Thyroid gland (tissue), 4 donors: ENCODE measurements at regions not wholly inside any gene's neighbourhood (a gene's known extent, or its start where the extent isn't known, plus 50 kb on each side); places are given as distances from the start of the nearest gene placed in this dataset.

Experiments
- DNase-seq, 2 donors: peaks; one replicate each; pipeline ENCODE4 v3.0.0-alpha.2; 2019
- H3K27ac ChIP-seq, 3 donors: fragments of 200-600 bp; sonication (generic); 1 replicate in 2 of 3; 2 replicates in 1 of 3; pipeline ENCODE4 v1.5.1; 2016 to 2019; ENCODE audit warnings: mild to moderate bottlenecking in 1 of 3, moderate library complexity in 1 of 3
- H3K27me3 ChIP-seq: fragments of 200-600 bp; sonication (generic); one replicate; pipeline ENCODE4 v1.5.1; 2019
- H3K36me3 ChIP-seq, 2 donors: fragments of 200-600 bp; sonication (generic); one replicate each; pipeline ENCODE4 v1.5.1; 2016 to 2019
- H3K4me1 ChIP-seq, 2 donors: fragments of 200-600 bp; sonication (generic); one replicate each; pipeline ENCODE4 v1.5.1; 2017 to 2019
- H3K4me3 ChIP-seq, 3 donors: fragments of 200-600 bp; sonication (generic); replicated peaks in 1 of 3; 1 replicate in 2 of 3; 2 replicates in 1 of 3; pipeline ENCODE4 v1.5.1; 2016; ENCODE audit warnings: mild to moderate bottlenecking in 1 of 3
- H3K9me3 ChIP-seq: fragments of 200-600 bp; sonication (generic); one replicate; pipeline ENCODE4 v1.5.1; 2017
- POLR2A ChIP-seq, 2 donors: fragments of 450-650 bp; IDR thresholded peaks; one replicate each; pipeline ENCODE4 v1.6.1; 2017; ENCODE audit warnings: antibody characterized with exemption in 2 of 2, mild to moderate bottlenecking in 2 of 2, moderate library complexity in 1 of 2
- WGBS, 2 donors: methylation state at CpG; one replicate each; pipeline ENCODE4 v1.1.5; 2017; 5-methylcytosine and 5-hydroxymethylcytosine counted together
- intact Hi-C: fragments of 100-400 bp; cut with DNase I; formaldehyde crosslinking; loops from one replicate; pipeline ENCODE4 v1.15.1; 2023
- TF ChIP-seq, protein P1 (sequence below), 6 experiments: fragments of 200-600 bp in 3 of 6; fragments of 450-650 bp in 3 of 6; sonication (generic) in 3 of 6; IDR thresholded peaks; one replicate each; pipeline ENCODE4 v1.5.1; 2016 to 2019; ENCODE audit warnings: antibody characterized with exemption in 6 of 6, mild to moderate bottlenecking in 2 of 6, inconsistent platforms in 1 of 6, moderate library complexity in 1 of 6

GRCh38 chr2:33728106-33728505 is 129.0 kb upstream of the FAM98A start:
- intact Hi-C loops = no loop called here
- TF ChIP-seq, protein P1, sequence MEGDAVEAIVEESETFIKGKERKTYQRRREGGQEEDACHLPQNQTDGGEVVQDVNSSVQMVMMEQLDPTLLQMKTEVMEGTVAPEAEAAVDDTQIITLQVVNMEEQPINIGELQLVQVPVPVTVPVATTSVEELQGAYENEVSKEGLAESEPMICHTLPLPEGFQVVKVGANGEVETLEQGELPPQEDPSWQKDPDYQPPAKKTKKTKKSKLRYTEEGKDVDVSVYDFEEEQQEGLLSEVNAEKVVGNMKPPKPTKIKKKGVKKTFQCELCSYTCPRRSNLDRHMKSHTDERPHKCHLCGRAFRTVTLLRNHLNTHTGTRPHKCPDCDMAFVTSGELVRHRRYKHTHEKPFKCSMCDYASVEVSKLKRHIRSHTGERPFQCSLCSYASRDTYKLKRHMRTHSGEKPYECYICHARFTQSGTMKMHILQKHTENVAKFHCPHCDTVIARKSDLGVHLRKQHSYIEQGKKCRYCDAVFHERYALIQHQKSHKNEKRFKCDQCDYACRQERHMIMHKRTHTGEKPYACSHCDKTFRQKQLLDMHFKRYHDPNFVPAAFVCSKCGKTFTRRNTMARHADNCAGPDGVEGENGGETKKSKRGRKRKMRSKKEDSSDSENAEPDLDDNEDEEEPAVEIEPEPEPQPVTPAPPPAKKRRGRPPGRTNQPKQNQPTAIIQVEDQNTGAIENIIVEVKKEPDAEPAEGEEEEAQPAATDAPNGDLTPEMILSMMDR (IDR thresholded peaks at IDR 0.05) = no peak
- no peak for TF ChIP-seq POLR2A (IDR thresholded peaks at IDR 0.05)
- Histone ChIP-seq H3K36me3 (no peaks in the 10 kb centered on the region), H3K9me3 (no peaks in the 10 kb centered on the region), H3K4me1 (no peaks in the 10 kb centered on the region), H3K27me3 (no peaks in the 10 kb centered on the region), H3K4me3 (no peak overlapping the region), H3K27ac (no peak overlapping the region)
- WGBS, 2 donors = 91 to 98% methylated on average over 7 to 13 of the region's 14 CpGs
- DNase-seq = no peak

- Histone ChIP-seq H3K27ac (no peak overlapping the region), H3K27me3 (no peaks in the 10 kb centered on the region), H3K4me1 (no peaks in the 10 kb centered on the region), H3K36me3 (no peaks in the 10 kb centered on the region), H3K4me3 (no peak overlapping the region), H3K9me3 (no peaks in the 10 kb centered on the region)
- intact Hi-C loops = no loop called here
- WGBS, 2 donors = 91 to 96% methylated on average over 39 to 41 of the region's 41 CpGs
- TF ChIP-seq POLR2A (IDR thresholded peaks at IDR 0.05) = no peak
- TF ChIP-seq, protein P1 (IDR thresholded peaks at IDR 0.05) = no peak
- DNase-seq = no peak
These were observed 128.4 kb upstream of the FAM98A start for GRCh38 chr2:33727361-33728032.

- no peak for TF ChIP-seq POLR2A (IDR thresholded peaks at IDR 0.05)
- TF ChIP-seq, protein P1 (IDR thresholded peaks at IDR 0.05) = no peak
- Histone ChIP-seq H3K4me1 (no peaks in the 10 kb centered on the region), H3K27me3 (no peaks in the 10 kb centered on the region), H3K9me3 (no peaks in the 10 kb centered on the region), H3K27ac (no peak overlapping the region), H3K36me3 (no peaks in the 10 kb centered on the region), H3K4me3 (no peak overlapping the region)
- no peak for DNase-seq
- 78 to 80% methylated on average over 8 of the region's 8 CpGs for WGBS, 2 donors
- intact Hi-C loops = no loop called here
These were observed 127.3 kb upstream of the FAM98A start for GRCh38 chr2:33726415-33726814.

DNA sequence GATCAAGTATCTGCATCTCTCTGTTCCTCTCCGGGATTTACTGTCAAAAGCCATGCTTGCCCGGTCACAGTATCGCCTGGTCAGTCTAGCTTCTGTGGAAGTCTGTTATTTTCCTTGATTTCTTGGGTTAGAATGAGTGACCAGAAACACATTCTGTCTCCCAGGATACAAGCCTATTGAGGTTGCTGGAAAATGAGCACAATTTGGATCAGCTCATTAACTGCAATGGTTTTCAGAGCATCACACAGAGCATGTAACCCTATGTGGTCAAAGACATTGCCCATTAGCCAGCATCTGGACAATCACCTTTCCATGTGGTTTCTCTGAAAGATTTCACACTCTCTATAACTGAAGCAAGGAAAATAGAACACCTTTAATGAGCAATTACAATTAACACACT is 124.2 kb upstream of the FAM98A start:
- no peak for TF ChIP-seq POLR2A (IDR thresholded peaks at IDR 0.05)
- TF ChIP-seq, protein P1 (IDR thresholded peaks at IDR 0.05) = no peak
- Histone ChIP-seq H3K36me3 (no peaks in the 10 kb centered on the region), H3K4me1 (no peaks in the 10 kb centered on the region), H3K27ac (no peak overlapping the region), H3K4me3 (no peak overlapping the region), H3K9me3 (no peaks in the 10 kb centered on the region), H3K27me3 (no peaks in the 10 kb centered on the region)
- intact Hi-C loops = no loop called here
- WGBS, 2 donors = 54 to 56% methylated on average over 3 of the region's 3 CpGs
- DNase-seq = no peak

DNA sequence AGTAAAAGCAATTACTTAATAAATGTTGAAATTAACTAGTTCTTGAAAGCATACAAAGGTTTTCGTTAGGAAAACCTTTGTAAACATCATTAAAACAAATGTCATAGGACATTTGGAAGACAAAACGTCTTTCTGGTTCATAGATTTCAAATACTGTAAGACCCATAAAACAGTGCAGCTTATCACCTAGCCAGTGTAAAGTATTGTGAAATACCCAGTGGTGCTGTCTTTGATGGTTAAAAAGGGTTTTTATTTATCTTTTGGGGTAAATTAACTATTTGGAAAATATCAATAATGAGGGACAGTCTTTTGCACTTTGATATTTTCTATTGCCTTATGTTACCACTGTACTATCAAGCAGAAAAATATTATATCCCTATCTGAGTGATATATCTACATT is 120.0 kb upstream of the FAM98A start:
- no peak for DNase-seq
- WGBS, 2 donors = 32 to 34% methylated on average over 2 of the region's 2 CpGs
- no peaks in the 10 kb centered on the region for H3K4me1 ChIP-seq
- H3K36me3 ChIP-seq = no peaks in the 10 kb centered on the region
- TF ChIP-seq POLR2A (IDR thresholded peaks at IDR 0.05) = no peak
- TF ChIP-seq, protein P1 (IDR thresholded peaks at IDR 0.05) = no peak
- H3K27ac ChIP-seq = no peak overlapping the region
- H3K4me3 ChIP-seq = no peak overlapping the region
- no peaks in the 10 kb centered on the region for H3K27me3 ChIP-seq
- H3K9me3 ChIP-seq = no peaks in the 10 kb centered on the region
- intact Hi-C loops = no loop called here
